Chondrocyte (in vitro differentiated cells): ENCODE measurements at regions not wholly inside any gene's neighbourhood (a gene's known extent, or its start where the extent isn't known, plus 50 kb on each side); places are given as distances from the start of the nearest gene placed in this dataset.

ENCODE experiments used
- DNase-seq: peaks from one replicate; pipeline ENCODE4 v3.0.0; 2021; ENCODE audit warnings: mixed read lengths, low spot score
- H3K27ac Mint-ChIP-seq: one replicate; pipeline ENCODE4 v1.8.0; 2021; ENCODE audit warnings: mild to moderate bottlenecking, moderate library complexity, mixed read lengths; ENCODE audit not compliant: unreplicated experiment
- H3K27me3 Mint-ChIP-seq: 2 replicates; pipeline ENCODE4 v1.8.0; 2021; ENCODE audit warnings: low read depth, mixed read lengths
- H3K36me3 Mint-ChIP-seq: 2 replicates; pipeline ENCODE4 v1.8.0; 2021; ENCODE audit warnings: low read depth, mixed read lengths
- H3K4me1 Mint-ChIP-seq: 2 replicates; pipeline ENCODE4 v1.8.0; 2021; ENCODE audit warnings: low read depth, mild to moderate bottlenecking, mixed read lengths
- H3K4me3 Mint-ChIP-seq: one replicate; pipeline ENCODE4 v1.8.0; 2021; ENCODE audit warnings: mild to moderate bottlenecking, moderate library complexity, mixed read lengths; ENCODE audit not compliant: unreplicated experiment
- H3K9me3 Mint-ChIP-seq: 2 replicates; pipeline ENCODE4 v1.8.0; 2021; ENCODE audit warnings: low read depth, mixed read lengths
- TF ChIP-seq, protein P1 (sequence below): fragments of 200-600 bp; sonication (generic); IDR thresholded peaks from 2 replicates; pipeline ENCODE4 v1.5.0; 2021; ENCODE audit warnings: antibody characterized with exemption, mild to moderate bottlenecking, moderate library complexity

DNA sequence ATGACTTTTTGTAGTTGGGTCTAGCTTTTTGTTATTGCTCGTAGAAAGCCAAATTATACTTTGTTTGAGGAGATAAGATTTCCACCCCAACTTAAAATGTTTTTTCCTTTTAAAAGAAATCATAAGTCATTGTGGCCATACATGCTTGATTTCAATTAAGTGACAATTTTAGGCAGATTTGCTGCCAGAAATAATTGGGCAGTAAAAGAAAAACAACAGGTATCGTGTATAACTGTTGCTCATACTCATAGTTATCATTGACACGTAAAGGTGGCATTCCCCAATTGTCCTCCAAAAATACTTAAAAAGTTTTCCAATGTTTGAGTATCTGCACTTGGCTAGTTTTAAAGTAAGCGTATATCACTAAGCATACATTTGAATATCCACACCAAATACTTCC is 313.0 kb downstream of the TEX29 start:
- H3K4me1 Mint-ChIP-seq: no peaks in the 10 kb centered on the region
- no peaks in the 10 kb centered on the region for H3K9me3 Mint-ChIP-seq
- no peak overlapping the region for H3K4me3 Mint-ChIP-seq
- peaks cover 4% of the 10 kb centered on the region for H3K27me3 Mint-ChIP-seq
- TF ChIP-seq, protein P1, sequence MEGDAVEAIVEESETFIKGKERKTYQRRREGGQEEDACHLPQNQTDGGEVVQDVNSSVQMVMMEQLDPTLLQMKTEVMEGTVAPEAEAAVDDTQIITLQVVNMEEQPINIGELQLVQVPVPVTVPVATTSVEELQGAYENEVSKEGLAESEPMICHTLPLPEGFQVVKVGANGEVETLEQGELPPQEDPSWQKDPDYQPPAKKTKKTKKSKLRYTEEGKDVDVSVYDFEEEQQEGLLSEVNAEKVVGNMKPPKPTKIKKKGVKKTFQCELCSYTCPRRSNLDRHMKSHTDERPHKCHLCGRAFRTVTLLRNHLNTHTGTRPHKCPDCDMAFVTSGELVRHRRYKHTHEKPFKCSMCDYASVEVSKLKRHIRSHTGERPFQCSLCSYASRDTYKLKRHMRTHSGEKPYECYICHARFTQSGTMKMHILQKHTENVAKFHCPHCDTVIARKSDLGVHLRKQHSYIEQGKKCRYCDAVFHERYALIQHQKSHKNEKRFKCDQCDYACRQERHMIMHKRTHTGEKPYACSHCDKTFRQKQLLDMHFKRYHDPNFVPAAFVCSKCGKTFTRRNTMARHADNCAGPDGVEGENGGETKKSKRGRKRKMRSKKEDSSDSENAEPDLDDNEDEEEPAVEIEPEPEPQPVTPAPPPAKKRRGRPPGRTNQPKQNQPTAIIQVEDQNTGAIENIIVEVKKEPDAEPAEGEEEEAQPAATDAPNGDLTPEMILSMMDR: no peak
- H3K27ac Mint-ChIP-seq: no peak overlapping the region
- no peaks in the 10 kb centered on the region for H3K36me3 Mint-ChIP-seq
- DNase-seq: no peak

DNA sequence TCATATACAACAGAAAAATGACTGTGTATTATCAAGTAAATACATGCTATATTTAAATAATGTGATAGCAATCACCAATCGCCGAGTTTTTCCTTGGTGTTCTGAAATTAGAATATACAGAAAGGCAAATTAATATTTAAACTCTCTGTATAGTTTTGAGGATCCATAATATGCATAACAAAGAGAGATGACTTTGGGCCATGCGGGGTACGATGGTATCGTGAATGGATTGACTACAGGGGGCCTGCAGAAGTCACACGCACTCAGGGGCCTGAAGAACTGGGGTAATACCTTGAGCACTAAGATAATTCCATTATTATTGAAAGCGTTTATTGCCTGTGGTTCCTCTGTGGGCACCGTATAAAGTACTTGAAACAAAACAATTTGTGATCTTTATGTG is 314.0 kb downstream of the TEX29 start:
- no peak for DNase-seq
- Mint-ChIP-seq H3K27me3 (peaks cover 4% of the 10 kb centered on the region), H3K36me3 (no peaks in the 10 kb centered on the region), H3K9me3 (no peaks in the 10 kb centered on the region), H3K4me3 (no peak overlapping the region), H3K4me1 (no peaks in the 10 kb centered on the region), H3K27ac (no peak overlapping the region)
- TF ChIP-seq, protein P1: no peak

GRCh38 chr13:111636271-111636670 is 315.8 kb downstream of the TEX29 start:
- Mint-ChIP-seq H3K36me3 (no peaks in the 10 kb centered on the region), H3K9me3 (no peaks in the 10 kb centered on the region), H3K27ac (no peak overlapping the region), H3K4me3 (no peak overlapping the region), H3K27me3 (peaks cover 4% of the 10 kb centered on the region), H3K4me1 (no peaks in the 10 kb centered on the region)
- TF ChIP-seq, protein P1: no peak
- no peak for DNase-seq

GRCh38 chr13:111636804-111637203 is 316.4 kb downstream of the TEX29 start:
- TF ChIP-seq, protein P1: no peak
- no peak overlapping the region for H3K27ac Mint-ChIP-seq
- no peaks in the 10 kb centered on the region for H3K36me3 Mint-ChIP-seq
- H3K27me3 Mint-ChIP-seq: peaks cover 4% of the 10 kb centered on the region
- H3K4me3 Mint-ChIP-seq: no peak overlapping the region
- H3K4me1 Mint-ChIP-seq: no peaks in the 10 kb centered on the region
- no peak for DNase-seq
- H3K9me3 Mint-ChIP-seq: no peaks in the 10 kb centered on the region

DNA sequence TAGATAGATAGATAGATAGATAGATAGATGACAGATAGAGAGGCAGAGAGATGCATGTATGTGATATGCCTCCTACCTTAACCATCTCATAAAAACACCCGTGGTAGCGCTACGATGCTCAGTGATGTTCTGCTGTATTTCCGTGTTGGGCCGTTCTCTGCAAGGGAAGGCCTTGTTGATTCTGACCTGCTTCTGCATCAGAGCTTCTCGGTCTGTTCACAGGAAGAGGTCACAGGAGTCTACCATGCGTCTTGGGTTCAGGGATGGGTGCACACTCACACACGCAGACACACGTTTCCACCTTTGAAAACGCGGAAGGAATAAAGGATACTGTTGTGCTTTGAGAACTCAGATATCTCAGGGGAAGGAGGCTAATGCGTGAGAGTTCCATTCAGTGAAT is 316.9 kb downstream of the TEX29 start:
- Mint-ChIP-seq H3K4me3 (no peak overlapping the region), H3K9me3 (no peaks in the 10 kb centered on the region)
- DNase-seq: no peak

More for the DNA sequence above, 316.9 kb downstream of the TEX29 start:
- Mint-ChIP-seq H3K36me3 (no peaks in the 10 kb centered on the region), H3K4me1 (no peaks in the 10 kb centered on the region), H3K27me3 (peaks cover 7% of the 10 kb centered on the region), H3K27ac (no peak overlapping the region)
- TF ChIP-seq, protein P1: no peak
